Mucosa of descending colon (tissue), 3 donors: ENCODE measurements at regions not wholly inside any gene's neighbourhood (a gene's known extent, or its start where the extent isn't known, plus 50 kb on each side); places are given as distances from the start of the nearest gene placed in this dataset.

Source experiments
- ATAC-seq: fragments of 200-7000 bp; cut with Tn5 transposase; one replicate; pipeline ENCODE4 v1.9.1; 2020; ENCODE audit warnings: mild to moderate bottlenecking, moderate library complexity
- DNase-seq, 3 donors: peaks; one replicate each; pipeline ENCODE4 v3.0.0-alpha.2; 2020
- H3K36me3 ChIP-seq: fragments of 200-600 bp; one replicate; pipeline ENCODE4 v1.8.0; 2021; ENCODE audit warnings: low read depth, mild to moderate bottlenecking
- H3K4me1 ChIP-seq: fragments of 200-600 bp; one replicate; pipeline ENCODE4 v1.8.0; 2021; ENCODE audit warnings: low read depth, mild to moderate bottlenecking
- H3K4me3 ChIP-seq: fragments of 200-600 bp; one replicate; pipeline ENCODE4 v1.8.0; 2021; ENCODE audit warnings: mild to moderate bottlenecking
- H3K9me3 ChIP-seq: fragments of 200-600 bp; one replicate; pipeline ENCODE4 v1.8.0; 2021; ENCODE audit warnings: mild to moderate bottlenecking
- intact Hi-C, 2 donors: fragments of 100-400 bp; cut with DNase I in 1 of 2; cut with micrococcal nuclease in 1 of 2; formaldehyde crosslinking; loops; one replicate each; pipeline versions ENCODE4 v1.11.0 to v1.11.1; 2022; cut with DNase I, micrococcal nuclease
- TF ChIP-seq, protein P1 (sequence below): fragments of 200-600 bp; IDR thresholded peaks from one replicate; pipeline ENCODE4 v1.8.0; 2022; ENCODE audit warnings: antibody characterized with exemption, mild to moderate bottlenecking
- donor health status: DM: no; HTN: no; CAD: no; lungs with moderate emphysema.
- donor health status: DM: no; HTN: no; CAD: no.
- donor health status: DM: no; HTN: yes; CAD: no.

- Histone ChIP-seq H3K36me3 (no peaks in the 10 kb centered on the region), H3K4me1 (no peaks in the 10 kb centered on the region), H3K9me3 (no peaks in the 10 kb centered on the region), H3K4me3 (no peak overlapping the region)
- TF ChIP-seq, protein P1, sequence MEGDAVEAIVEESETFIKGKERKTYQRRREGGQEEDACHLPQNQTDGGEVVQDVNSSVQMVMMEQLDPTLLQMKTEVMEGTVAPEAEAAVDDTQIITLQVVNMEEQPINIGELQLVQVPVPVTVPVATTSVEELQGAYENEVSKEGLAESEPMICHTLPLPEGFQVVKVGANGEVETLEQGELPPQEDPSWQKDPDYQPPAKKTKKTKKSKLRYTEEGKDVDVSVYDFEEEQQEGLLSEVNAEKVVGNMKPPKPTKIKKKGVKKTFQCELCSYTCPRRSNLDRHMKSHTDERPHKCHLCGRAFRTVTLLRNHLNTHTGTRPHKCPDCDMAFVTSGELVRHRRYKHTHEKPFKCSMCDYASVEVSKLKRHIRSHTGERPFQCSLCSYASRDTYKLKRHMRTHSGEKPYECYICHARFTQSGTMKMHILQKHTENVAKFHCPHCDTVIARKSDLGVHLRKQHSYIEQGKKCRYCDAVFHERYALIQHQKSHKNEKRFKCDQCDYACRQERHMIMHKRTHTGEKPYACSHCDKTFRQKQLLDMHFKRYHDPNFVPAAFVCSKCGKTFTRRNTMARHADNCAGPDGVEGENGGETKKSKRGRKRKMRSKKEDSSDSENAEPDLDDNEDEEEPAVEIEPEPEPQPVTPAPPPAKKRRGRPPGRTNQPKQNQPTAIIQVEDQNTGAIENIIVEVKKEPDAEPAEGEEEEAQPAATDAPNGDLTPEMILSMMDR = no peak
- ATAC-seq = no peak
- no peak for DNase-seq
- intact Hi-C loops = no loop called here
Measured at GRCh38 chr3:29004885-29005599, 275.8 kb upstream of the RBMS3 start.

DNA sequence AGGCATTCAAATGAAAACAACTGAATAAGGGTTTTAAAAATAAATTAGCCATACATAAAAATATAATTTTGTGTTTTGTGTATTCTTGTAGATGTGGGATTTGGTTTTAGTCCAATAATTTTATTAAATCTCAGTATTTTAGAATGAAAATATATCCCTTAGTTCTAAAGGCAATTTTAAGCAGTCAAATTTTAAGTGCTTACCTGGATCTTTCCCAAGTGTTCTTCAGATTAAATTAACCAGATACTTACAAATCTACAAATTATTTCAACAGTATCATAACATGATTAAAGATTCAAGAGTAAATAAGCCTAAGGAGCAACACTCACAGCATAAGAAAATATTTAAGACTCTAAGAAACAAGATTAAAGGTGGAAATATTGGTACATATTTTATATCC, 275.0 kb upstream of the RBMS3 start:
- TF ChIP-seq, protein P1 = no peak
- Histone ChIP-seq H3K36me3 (no peaks in the 10 kb centered on the region), H3K4me3 (no peak overlapping the region), H3K9me3 (no peaks in the 10 kb centered on the region), H3K4me1 (no peaks in the 10 kb centered on the region)
- DNase-seq (no peak), ATAC-seq (no peak)
- intact Hi-C loops = no loop called here

DNA sequence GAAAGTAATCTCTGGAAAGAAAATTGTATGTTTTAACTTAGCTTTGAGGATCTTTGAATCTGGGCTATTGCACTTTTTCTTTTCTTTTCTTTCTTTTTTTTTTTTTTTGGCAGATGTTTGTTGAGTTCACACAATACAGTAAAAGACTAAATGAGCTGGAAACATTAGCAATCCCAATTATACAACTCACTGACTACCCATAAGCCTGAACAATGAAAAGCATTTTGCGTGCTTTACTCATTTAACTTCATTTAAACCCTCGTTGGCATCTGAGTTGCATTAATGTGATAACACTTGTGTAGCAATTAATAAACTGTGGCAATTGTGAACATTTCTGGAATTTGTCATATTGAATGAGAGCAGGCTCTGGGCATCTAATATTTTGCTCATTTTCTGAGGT, 269.4 kb upstream of the RBMS3 start:
- no peaks in the 10 kb centered on the region for H3K4me1 ChIP-seq
- intact Hi-C loops = no loop called here
- ATAC-seq = no peak
- TF ChIP-seq, protein P1 = no peak
- no peaks in the 10 kb centered on the region for H3K9me3 ChIP-seq
- no peak overlapping the region for H3K4me3 ChIP-seq
- no peaks in the 10 kb centered on the region for H3K36me3 ChIP-seq
- no peak for DNase-seq

DNA sequence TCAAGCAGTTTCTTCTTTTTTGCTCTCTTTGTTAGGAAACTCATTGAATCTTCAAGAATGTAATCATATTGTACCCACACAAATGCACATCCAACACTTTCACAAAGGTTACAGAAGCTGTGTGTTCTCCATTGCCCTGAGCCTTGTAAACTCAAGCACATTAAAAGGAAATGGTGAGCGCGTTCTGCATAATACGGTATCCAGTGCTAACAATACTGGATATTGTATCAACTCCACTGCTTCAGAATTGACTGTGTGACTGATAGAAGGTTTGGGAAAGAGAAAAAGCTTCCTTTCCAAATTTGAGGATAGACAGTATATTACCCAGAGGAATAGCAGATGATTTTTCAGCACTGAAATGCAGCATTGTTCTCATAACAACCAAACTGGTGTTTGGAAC, 268.9 kb upstream of the RBMS3 start:
- intact Hi-C loops = no loop called here

GRCh38 chr3:29022976-29023375, 257.9 kb upstream of the RBMS3 start:
- Histone ChIP-seq H3K4me1 (no peaks in the 10 kb centered on the region), H3K9me3 (no peaks in the 10 kb centered on the region), H3K36me3 (no peaks in the 10 kb centered on the region), H3K4me3 (no peak overlapping the region)
- ATAC-seq = no peak
- DNase-seq = no peak
- intact Hi-C loops = no loop called here
- TF ChIP-seq, protein P1 = no peak

More for the DNA sequence above, 268.9 kb upstream of the RBMS3 start:
- H3K36me3 ChIP-seq = no peaks in the 10 kb centered on the region
- ATAC-seq = no peak
- DNase-seq = no peak
- no peaks in the 10 kb centered on the region for H3K9me3 ChIP-seq
- TF ChIP-seq, protein P1 = no peak
- no peaks in the 10 kb centered on the region for H3K4me1 ChIP-seq
- H3K4me3 ChIP-seq = no peak overlapping the region

DNA sequence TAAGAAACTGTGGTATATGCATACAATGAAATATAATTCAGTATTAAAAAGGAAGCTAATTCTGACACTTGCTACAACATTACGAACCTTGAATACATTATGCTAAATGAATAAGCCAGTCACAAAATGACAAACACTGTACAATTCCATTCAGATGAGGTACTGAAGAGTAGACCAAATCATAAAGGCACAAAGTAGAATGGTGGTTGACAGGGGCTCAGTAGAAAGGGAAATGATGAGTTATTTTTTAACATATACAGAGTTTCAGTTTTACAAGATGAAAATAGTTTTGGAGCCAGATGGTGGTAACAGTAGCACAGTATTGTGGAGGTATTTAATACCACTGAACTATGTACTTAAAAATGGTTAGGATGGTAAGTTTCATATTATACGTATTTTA, 254.6 kb upstream of the RBMS3 start:
- TF ChIP-seq, protein P1 = no peak
- no peaks in the 10 kb centered on the region for H3K36me3 ChIP-seq
- ATAC-seq (no peak), DNase-seq (no peak)
- H3K9me3 ChIP-seq = no peaks in the 10 kb centered on the region
- intact Hi-C loops = no loop called here
- H3K4me1 ChIP-seq = no peaks in the 10 kb centered on the region
- no peak overlapping the region for H3K4me3 ChIP-seq
